Thymus (tissue), 11 donors: ENCODE measurements at regions not wholly inside any gene's neighbourhood (a gene's known extent, or its start where the extent isn't known, plus 50 kb on each side); places are given as distances from the start of the nearest gene placed in this dataset.
A peak's percentile ranks its signal among the peaks of the same experiment; 100 is the strongest.

ENCODE experiments used
- DNase-seq, 9 donors: peaks; one replicate each; pipeline ENCODE4 v3.0.0-alpha.2; 2013; ENCODE audit warnings: low spot score in 9 of 9, low read depth in 6 of 9, missing footprints in 1 of 9
- H3K27ac ChIP-seq, 2 donors: one replicate each; pipeline ENCODE4 v1.5.1; 2013; ENCODE audit warnings: control low read depth in 1 of 2, low read depth in 1 of 2, low read length in 1 of 2, mild to moderate bottlenecking in 1 of 2, moderate library complexity in 1 of 2
- H3K27me3 ChIP-seq, 2 donors: one replicate each; pipeline ENCODE4 v1.5.1; 2013; ENCODE audit warnings: low read length in 1 of 2; ENCODE audit not compliant: control insufficient read depth in 2 of 2, insufficient read depth in 1 of 2
- H3K36me3 ChIP-seq, 2 donors: one replicate each; pipeline ENCODE4 v1.5.1; 2013; ENCODE audit warnings: low read length in 1 of 2, mild to moderate bottlenecking in 1 of 2, moderate library complexity in 1 of 2; ENCODE audit not compliant: control insufficient read depth in 2 of 2, insufficient read depth in 2 of 2
- H3K4me1 ChIP-seq, 2 donors: one replicate each; pipeline ENCODE4 v1.5.1; 2013; ENCODE audit warnings: low read length in 2 of 2; ENCODE audit not compliant: control insufficient read depth in 2 of 2, insufficient read depth in 2 of 2
- H3K4me3 ChIP-seq, 2 donors: one replicate each; pipeline ENCODE4 v1.5.1; 2013; ENCODE audit warnings: low read length in 2 of 2, control low read depth in 1 of 2, mild to moderate bottlenecking in 1 of 2
- H3K9me3 ChIP-seq, 2 donors: one replicate each; pipeline ENCODE4 v1.5.1; 2013; ENCODE audit warnings: low read length in 1 of 2, mild to moderate bottlenecking in 1 of 2; ENCODE audit not compliant: control insufficient read depth in 2 of 2, insufficient read depth in 1 of 2
- WGBS: extraction: QIAGEN DNeasy Blood & Tissue Kit; methylation state at CpG from one replicate; pipeline ENCODE4 v1.1.7; 2013; 5-methylcytosine and 5-hydroxymethylcytosine counted together
- donor health status: healthy.

DNA sequence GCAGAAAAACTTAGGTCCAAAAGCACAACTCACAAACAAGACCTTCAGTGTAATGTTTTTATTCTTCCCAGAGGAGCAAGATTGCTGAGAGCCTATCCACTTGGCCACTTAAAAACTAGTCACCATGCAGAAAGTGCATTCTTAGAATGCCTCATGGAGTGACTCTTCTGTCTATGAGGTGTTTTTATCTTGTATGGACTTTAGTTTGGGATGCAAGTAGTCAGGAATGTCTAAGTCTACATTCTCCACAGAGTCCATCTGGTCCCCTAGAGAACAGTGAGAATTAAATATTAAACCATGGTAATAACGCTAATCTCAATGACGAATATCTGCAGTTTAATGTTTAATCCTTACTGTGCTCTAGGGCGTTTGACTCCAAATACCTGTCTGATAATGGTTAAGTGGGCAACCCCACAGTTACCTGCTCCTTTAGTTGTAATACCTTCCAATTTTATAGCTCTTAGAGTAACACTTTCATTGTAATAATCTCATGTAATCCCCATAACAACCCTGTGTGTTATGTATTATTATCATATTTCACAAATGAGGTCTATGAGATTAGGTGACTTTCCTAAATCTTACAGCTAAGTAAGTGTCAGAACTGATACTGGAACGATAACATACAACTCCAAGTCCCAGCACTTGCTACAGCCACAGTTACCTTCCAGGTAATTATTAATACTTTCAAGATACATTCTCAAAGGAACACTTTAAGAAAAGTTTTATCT lies 235.6 kb upstream of the JADE1 start:
- WGBS: 98% methylated on average over 4 of the region's 4 CpGs
- Histone ChIP-seq H3K9me3 (no peaks in the 10 kb centered on the region), H3K36me3 (no peaks in the 10 kb centered on the region), H3K4me1 (no peaks in the 10 kb centered on the region), H3K4me3 (no peak overlapping the region), H3K27ac (no peak overlapping the region), H3K27me3 (no peaks in the 10 kb centered on the region)
- DNase-seq: no peak

DNA sequence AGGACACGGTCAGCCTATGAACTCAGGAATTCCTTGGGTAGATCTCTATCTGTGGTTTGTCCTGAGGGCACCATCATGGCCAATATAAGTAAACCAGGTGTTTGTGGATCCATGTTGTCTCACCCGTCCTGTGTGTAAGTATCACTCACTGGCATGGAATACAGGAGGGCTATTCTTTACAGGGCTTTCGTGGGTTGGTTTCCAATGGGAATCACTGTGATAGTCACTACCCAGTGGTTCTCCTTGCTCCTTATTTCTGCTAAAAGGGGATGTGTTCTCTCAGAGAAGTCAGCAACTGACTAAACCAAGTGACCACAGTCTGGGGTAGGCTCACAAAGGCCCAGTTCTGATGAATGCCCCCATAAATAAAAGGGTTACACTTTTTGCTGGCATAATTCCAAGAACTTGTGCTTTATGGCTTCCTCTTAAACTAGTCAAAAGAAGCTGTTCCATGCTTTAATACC lies 236.7 kb upstream of the JADE1 start:
- no peaks in the 10 kb centered on the region for H3K36me3 ChIP-seq
- no peak overlapping the region for H3K4me3 ChIP-seq
- no peak for DNase-seq
- H3K4me1 ChIP-seq: no peaks in the 10 kb centered on the region
- H3K27ac ChIP-seq: no peak overlapping the region
- WGBS: 94% methylated on average over 3 of the region's 3 CpGs
- no peaks in the 10 kb centered on the region for H3K9me3 ChIP-seq
- H3K27me3 ChIP-seq: no peaks in the 10 kb centered on the region

DNA sequence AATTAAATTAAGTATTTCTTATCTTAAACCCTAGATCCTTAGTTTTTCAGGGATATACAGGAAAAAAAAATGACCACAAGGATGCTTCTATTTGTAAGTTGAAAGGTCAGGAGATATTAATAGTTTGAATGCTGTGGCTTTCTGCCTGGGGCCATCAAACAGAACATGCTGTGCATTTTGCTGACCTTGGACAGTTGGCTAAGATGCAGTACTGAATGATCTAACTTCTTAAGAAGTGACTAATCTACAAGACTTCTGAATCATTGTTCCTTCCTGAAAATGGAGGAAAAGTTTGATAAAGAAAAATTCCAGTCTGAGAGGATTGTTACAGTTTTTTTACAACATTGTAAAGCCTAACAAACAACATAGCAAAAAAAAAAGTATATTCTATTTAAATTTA lies 237.8 kb upstream of the JADE1 start:
- Histone ChIP-seq H3K4me3 (no peak overlapping the region), H3K9me3 (no peaks in the 10 kb centered on the region), H3K27ac (no peak overlapping the region), H3K27me3 (no peaks in the 10 kb centered on the region), H3K4me1 (no peaks in the 10 kb centered on the region), H3K36me3 (no peaks in the 10 kb centered on the region)
- DNase-seq: no peak

DNA sequence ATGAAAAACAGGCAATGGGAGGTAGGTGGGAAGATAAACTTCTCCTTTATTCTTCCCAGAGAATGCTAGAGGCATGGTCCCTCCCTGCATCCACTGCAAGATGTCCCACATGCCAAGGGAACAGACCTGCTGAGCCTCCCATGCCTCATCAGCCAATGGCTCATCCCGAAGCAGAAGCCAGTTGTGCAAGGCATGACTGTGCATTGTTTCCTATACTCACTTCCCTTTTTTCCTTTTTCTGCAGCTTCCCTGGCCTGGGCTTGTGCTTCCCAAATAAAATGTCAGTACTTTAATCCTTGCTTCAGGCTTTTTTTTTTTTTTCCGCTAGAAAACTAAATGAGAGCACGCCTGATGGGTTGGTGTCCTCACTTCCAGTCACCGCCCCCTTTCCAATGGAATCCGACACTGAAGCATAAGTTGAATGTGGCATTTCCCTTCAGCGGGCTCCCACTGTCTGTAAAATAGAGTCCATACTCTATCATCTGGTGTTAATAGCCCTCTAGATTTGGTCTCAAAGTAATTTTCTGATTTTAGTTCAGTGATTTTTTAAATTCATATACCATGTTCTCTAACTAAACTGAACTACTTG lies 239.0 kb upstream of the JADE1 start:
- DNase-seq: no peak
- Histone ChIP-seq H3K9me3 (no peaks in the 10 kb centered on the region), H3K36me3 (no peaks in the 10 kb centered on the region), H3K4me3 (no peak overlapping the region), H3K4me1 (no peaks in the 10 kb centered on the region), H3K27ac (no peak overlapping the region), H3K27me3 (no peaks in the 10 kb centered on the region)
- 88% methylated on average over 6 of the region's 6 CpGs for WGBS

DNA sequence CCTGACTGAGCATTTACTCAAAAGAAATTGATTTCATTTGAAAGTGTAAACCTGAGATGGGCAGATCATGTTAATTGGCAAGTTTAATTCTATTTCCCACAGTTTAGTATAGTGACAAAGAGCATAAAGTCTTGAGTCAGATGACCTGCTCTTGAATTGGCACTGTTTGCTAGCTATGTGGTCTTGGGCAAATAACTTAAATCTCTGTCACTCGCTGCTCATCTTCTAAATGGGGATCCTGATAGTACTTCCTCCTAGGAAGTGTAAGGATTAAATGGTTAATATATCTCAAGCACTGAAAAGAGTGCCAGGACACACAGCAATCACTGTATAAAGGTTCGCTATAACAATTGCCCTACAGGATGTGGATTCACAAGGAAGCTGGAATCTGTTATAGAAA lies 242.8 kb upstream of the JADE1 start:
- WGBS: 96% methylated on average over 2 of the region's 2 CpGs
- Histone ChIP-seq H3K27me3 (no peaks in the 10 kb centered on the region), H3K27ac (no peak overlapping the region), H3K9me3 (no peaks in the 10 kb centered on the region), H3K4me1 (no peaks in the 10 kb centered on the region), H3K36me3 (no peaks in the 10 kb centered on the region), H3K4me3 (no peak overlapping the region)
- DNase-seq: no peak

DNA sequence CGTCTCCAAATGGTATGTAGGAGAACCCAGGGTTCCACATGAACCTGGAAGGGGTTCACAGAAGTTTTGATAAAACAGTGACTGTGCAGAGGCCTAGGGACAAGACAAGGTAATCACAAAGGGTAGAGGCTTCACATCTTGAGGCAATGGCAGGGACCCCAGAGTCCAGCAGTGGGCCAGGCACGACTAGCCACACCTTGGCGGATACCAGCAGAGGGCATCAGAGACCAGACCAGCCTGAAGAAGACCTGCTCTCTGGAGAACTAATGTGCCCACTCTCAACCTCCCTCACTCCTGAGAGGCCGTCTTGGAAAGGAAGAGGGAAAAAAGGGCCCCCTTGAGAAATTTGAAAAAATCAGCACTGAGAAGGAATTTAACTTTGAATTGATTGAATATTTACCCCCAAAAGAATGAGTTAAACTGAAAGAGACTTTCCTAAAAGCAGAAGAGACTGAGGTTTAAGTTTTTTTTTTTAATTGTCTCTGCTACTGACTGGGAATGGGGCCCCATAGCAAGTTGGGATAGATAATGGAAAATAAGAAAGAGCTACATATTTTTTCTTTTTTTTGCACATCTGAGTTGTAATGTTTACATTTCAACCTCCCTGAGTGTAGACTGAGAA lies 243.8 kb upstream of the JADE1 start:
- peak in 2 of 9 donors; percentile 11 to 27 for DNase-seq
- Histone ChIP-seq H3K27ac (no peak overlapping the region), H3K4me3 (no peak overlapping the region), H3K9me3 (no peaks in the 10 kb centered on the region), H3K4me1 (no peaks in the 10 kb centered on the region), H3K27me3 (no peaks in the 10 kb centered on the region), H3K36me3 (no peaks in the 10 kb centered on the region)
- WGBS: 68% methylated on average over 4 of the region's 4 CpGs

DNA sequence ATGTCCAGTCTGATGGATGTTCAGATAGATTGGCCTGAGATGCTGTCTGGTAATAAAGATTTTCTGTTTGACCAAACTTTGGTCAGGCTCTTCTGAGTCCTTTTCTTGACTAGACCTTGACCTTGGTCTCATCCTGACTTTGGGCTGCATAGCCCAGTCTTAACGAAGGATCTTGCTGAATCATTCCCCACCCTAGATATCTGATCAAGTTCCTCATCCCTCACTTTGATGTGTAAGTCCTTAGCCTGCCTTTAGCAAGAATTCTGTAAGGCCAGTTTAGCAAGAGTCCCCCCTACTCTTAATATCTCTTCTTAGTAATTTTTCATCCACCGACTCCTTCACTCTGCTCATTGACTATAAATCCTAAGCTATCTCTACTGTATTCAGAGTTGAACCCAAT lies 244.4 kb upstream of the JADE1 start:
- DNase-seq: no peak
- H3K4me3 ChIP-seq: no peak overlapping the region
- no peaks in the 10 kb centered on the region for H3K4me1 ChIP-seq
- H3K27me3 ChIP-seq: no peaks in the 10 kb centered on the region
- no peaks in the 10 kb centered on the region for H3K9me3 ChIP-seq
- no peak overlapping the region for H3K27ac ChIP-seq
- WGBS: 52% methylated on average over 2 of the region's 2 CpGs
- H3K36me3 ChIP-seq: no peaks in the 10 kb centered on the region

DNA sequence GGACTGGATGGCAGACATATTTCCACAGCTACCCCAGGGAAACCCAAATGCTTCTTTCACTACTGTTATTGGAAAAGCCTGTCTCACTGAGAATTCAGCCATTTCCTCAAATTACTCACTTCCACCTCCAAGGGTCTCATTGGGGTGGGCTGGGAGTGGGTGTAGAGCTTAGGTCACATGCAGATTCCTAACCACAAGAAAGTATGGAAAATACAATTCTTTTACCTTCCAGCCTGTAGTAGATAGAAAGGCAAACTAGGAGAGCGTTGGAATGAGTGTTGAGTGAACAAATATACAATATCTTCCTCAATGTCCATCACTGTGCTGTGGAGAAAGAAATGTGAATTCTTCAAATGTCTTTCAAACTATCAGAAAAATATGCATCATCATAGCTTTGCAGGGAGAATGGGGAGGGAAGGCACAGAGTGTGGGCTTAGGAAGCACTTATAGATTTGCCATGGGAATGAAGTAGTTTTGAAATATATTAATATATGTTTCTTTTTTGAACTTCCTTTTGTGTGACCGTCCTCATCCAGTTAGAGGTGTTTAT lies 245.3 kb upstream of the JADE1 start:
- no peak overlapping the region for H3K4me3 ChIP-seq
- H3K27ac ChIP-seq: no peak overlapping the region
- H3K27me3 ChIP-seq: no peaks in the 10 kb centered on the region
- no peak for DNase-seq
- WGBS: 96% methylated on average over 2 of the region's 2 CpGs
- no peaks in the 10 kb centered on the region for H3K9me3 ChIP-seq
- H3K36me3 ChIP-seq: no peaks in the 10 kb centered on the region
- H3K4me1 ChIP-seq: no peaks in the 10 kb centered on the region

DNA sequence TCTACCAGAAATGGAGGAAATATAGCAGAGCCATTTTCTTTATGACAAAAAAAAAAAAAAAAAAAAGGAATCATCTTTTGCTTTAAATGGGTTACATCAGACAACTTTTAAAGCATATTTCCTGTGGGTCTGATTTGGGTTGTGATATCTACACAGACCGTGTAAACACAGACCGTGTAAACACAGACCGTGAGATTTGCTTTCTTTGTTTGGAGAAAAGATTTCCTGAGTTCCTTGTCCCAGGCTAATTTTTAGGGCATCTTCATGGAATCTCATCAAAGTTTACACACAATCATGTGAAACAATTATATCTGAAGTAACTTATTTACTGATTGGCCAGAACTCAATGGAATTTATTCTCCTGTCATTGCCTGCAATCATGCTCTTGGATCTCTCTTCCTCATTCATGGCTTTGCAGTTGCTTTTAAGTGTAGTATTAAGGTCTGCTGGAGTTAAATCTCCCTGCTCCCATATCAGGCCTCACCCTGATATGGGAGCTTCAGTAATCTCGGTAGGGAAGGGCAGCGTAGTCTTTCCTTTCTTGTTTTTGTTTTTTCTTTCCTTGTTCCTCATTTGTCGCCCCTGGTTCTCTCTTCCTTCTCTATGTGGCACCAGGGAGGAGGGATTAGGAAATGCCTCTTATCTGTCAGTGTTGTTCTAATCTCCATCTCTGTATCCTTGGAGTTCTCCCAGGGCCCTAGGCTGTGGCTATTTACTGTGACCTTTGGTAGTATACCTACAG lies 248.6 kb upstream of the JADE1 start:
- Histone ChIP-seq H3K27me3 (no peaks in the 10 kb centered on the region), H3K4me1 (no peaks in the 10 kb centered on the region), H3K4me3 (no peak overlapping the region), H3K9me3 (no peaks in the 10 kb centered on the region), H3K36me3 (no peaks in the 10 kb centered on the region), H3K27ac (no peak overlapping the region)
- DNase-seq: no peak
- 81% methylated on average over 6 of the region's 6 CpGs for WGBS
